Fibroblast of villous mesenchyme (primary cell): ENCODE measurements at regions not wholly inside any gene's neighbourhood (a gene's known extent, or its start where the extent isn't known, plus 50 kb on each side); places are given as distances from the start of the nearest gene placed in this dataset.

Experiments used
- DNase-seq: peaks from one replicate; pipeline ENCODE4 v3.0.0-alpha.2; 2010; ENCODE audit warnings: low read depth
- H3K4me3 ChIP-seq: 2 replicates; pipeline ENCODE4 v1.5.1; 2011; ENCODE audit warnings: low read depth, mild to moderate bottlenecking, low read length
- CTCF ChIP-seq: IDR thresholded peaks from 2 replicates; pipeline ENCODE4 v1.5.1; 2012; ENCODE audit warnings: low read depth, mild to moderate bottlenecking, low read length; ENCODE audit not compliant: insufficient read depth

GRCh38 chr19:5211217-5211822, 129.3 kb downstream of the PTPRS start:
- no peak for DNase-seq
- no peak for TF ChIP-seq CTCF
- H3K4me3 ChIP-seq: no peak overlapping the region

GRCh38 chr19:5210556-5210955, 130.1 kb downstream of the PTPRS start:
- H3K4me3 ChIP-seq: no peak overlapping the region
- no peak for TF ChIP-seq CTCF
- DNase-seq: no peak

GRCh38 chr19:5207806-5208205, 132.8 kb downstream of the PTPRS start:
- no peak for TF ChIP-seq CTCF
- H3K4me3 ChIP-seq: no peak overlapping the region
- no peak for DNase-seq

GRCh38 chr19:5206751-5207075, 133.9 kb downstream of the PTPRS start:
- no peak for TF ChIP-seq CTCF
- H3K4me3 ChIP-seq: no peak overlapping the region
- no peak for DNase-seq

- TF ChIP-seq CTCF: no peak
- no peak overlapping the region for H3K4me3 ChIP-seq
- no peak for DNase-seq
Measured at GRCh38 chr19:5205937-5206750, 134.5 kb downstream of the PTPRS start.

GRCh38 chr19:5205381-5205780, 135.2 kb downstream of the PTPRS start:
- DNase-seq: no peak
- H3K4me3 ChIP-seq: no peak overlapping the region
- TF ChIP-seq CTCF: no peak

- no peak for TF ChIP-seq CTCF
- no peak overlapping the region for H3K4me3 ChIP-seq
- no peak for DNase-seq
Measured at GRCh38 chr19:5204212-5204611, 136.4 kb downstream of the PTPRS start.
